DND-41 (cell line): ENCODE measurements at regions not wholly inside any gene's neighbourhood (a gene's known extent, or its start where the extent isn't known, plus 50 kb on each side); places are given as distances from the start of the nearest gene placed in this dataset.
A peak's percentile ranks its signal among the peaks of the same experiment; 100 is the strongest.
"Not testable (repeated sequence)": the region's sequence is repeated elsewhere in the genome, so short reads cannot be mapped to it uniquely, and the experiment has no call there.

Experiments used
- ATAC-seq: fragments of 200-7000 bp; cut with Tn5 transposase; 3 replicates; pipeline ENCODE4 v1.9.1; 2021; ENCODE audit warnings: low read depth; ENCODE audit not compliant: insufficient read depth
- DNase-seq: peaks from one replicate; pipeline ENCODE4 v3.0.0-alpha.2; 2020
- H2AFZ ChIP-seq: 2 replicates; pipeline ENCODE4 v1.6.0; 2012; ENCODE audit warnings: low read depth, low read length
- H3K27ac ChIP-seq: 2 replicates; pipeline ENCODE4 v1.5.1; 2012; ENCODE audit warnings: low read length, inconsistent platforms
- H3K27me3 ChIP-seq: fragments of 200-600 bp; sonication (generic); 2 replicates; pipeline ENCODE4 v1.6.0; 2012; ENCODE audit warnings: low read length, mild to moderate bottlenecking, inconsistent platforms; ENCODE audit not compliant: insufficient read depth, poor library complexity
- H3K36me3 ChIP-seq: 2 replicates; pipeline ENCODE4 v1.5.1; 2012; ENCODE audit warnings: low read length, inconsistent platforms; ENCODE audit not compliant: insufficient read depth
- H3K4me1 ChIP-seq: 2 replicates; pipeline ENCODE4 v1.5.1; 2012; ENCODE audit warnings: mild to moderate bottlenecking, low read length; ENCODE audit not compliant: insufficient read depth
- H3K4me2 ChIP-seq: 2 replicates; pipeline ENCODE4 v1.6.0; 2012; ENCODE audit warnings: mild to moderate bottlenecking, moderate library complexity, low read length, inconsistent platforms; ENCODE audit not compliant: insufficient read depth
- H3K4me3 ChIP-seq, 2 experiments: fragments of 200-600 bp in 1 of 2; shearing (Covaris generic) in 1 of 2; 2 replicates each; pipeline ENCODE4 v1.5.1; 2012 to 2016; ENCODE audit warnings: inconsistent platforms in 2 of 2, low read length in 2 of 2, mild to moderate bottlenecking in 2 of 2, low read depth in 1 of 2, moderate library complexity in 1 of 2
- H3K79me2 ChIP-seq: 2 replicates; pipeline ENCODE4 v1.6.0; 2012; ENCODE audit warnings: low read length, inconsistent platforms; ENCODE audit not compliant: insufficient read depth
- H3K9ac ChIP-seq: 2 replicates; pipeline ENCODE4 v1.6.0; 2012; ENCODE audit warnings: low read depth, mild to moderate bottlenecking, inconsistent platforms, low read length, moderate library complexity
- H3K9me3 ChIP-seq: 2 replicates; pipeline ENCODE4 v1.5.1; 2012; ENCODE audit warnings: low read length, moderate library complexity, mild to moderate bottlenecking, inconsistent platforms; ENCODE audit not compliant: insufficient read depth, severe bottlenecking
- H4K20me1 ChIP-seq: 2 replicates; pipeline ENCODE4 v1.6.0; 2012; ENCODE audit warnings: low read length; ENCODE audit not compliant: insufficient read depth
- CTCF ChIP-seq: IDR thresholded peaks from 2 replicates; pipeline ENCODE4 v1.5.1; 2012; ENCODE audit warnings: borderline replicate concordance, low read length, moderate library complexity, mild to moderate bottlenecking; ENCODE audit not compliant: poor library complexity, severe bottlenecking; ENCODE audit errors: extremely low read depth
- EZH2 ChIP-seq: IDR thresholded peaks from 3 replicates; pipeline ENCODE4 v1.6.1; 2012; ENCODE audit warnings: borderline replicate concordance, low read depth, mild to moderate bottlenecking, moderate library complexity, low read length, inconsistent platforms; ENCODE audit not compliant: severe bottlenecking

GRCh38 chr9:113738893-113739604, 137.1 kb upstream of the ZNF618 start:
- Histone ChIP-seq H3K9ac (no peak overlapping the region), H3K27ac (no peak overlapping the region), H4K20me1 (no peaks in the 10 kb centered on the region), H3K4me3 (no peak overlapping the region), H3K36me3 (no peaks in the 10 kb centered on the region), H3K79me2 (no peaks in the 10 kb centered on the region), H2AFZ (no peak overlapping the region), H3K4me1 (no peaks in the 10 kb centered on the region), H3K9me3 (no peaks in the 10 kb centered on the region), H3K4me2 (no peak overlapping the region), H3K27me3 (no peaks in the 10 kb centered on the region)
- ATAC-seq (0 out of 3 replicates have a peak, but pooled peaks have one; percentile 33), DNase-seq (no peak)
- no peak for TF ChIP-seq CTCF
- TF ChIP-seq EZH2, result no peak

- H4K20me1 ChIP-seq, H3K9me3 ChIP-seq, H3K4me2 ChIP-seq, H3K79me2 ChIP-seq, ATAC-seq, H3K9ac ChIP-seq, H2AFZ ChIP-seq, DNase-seq, H3K4me3 ChIP-seq, H3K27ac ChIP-seq, H3K27me3 ChIP-seq, H3K36me3 ChIP-seq, H3K4me1 ChIP-seq: not testable (repeated sequence)
These were observed 136.3 kb upstream of the ZNF618 start for GRCh38 chr9:113739605-113740507.

- not testable (repeated sequence) for H3K4me2 ChIP-seq, H3K27me3 ChIP-seq, H3K4me3 ChIP-seq, H2AFZ ChIP-seq, H3K9ac ChIP-seq, DNase-seq, H3K36me3 ChIP-seq, H3K27ac ChIP-seq, H3K79me2 ChIP-seq, H4K20me1 ChIP-seq, H3K9me3 ChIP-seq, H3K4me1 ChIP-seq, ATAC-seq
These were observed 135.3 kb upstream of the ZNF618 start for GRCh38 chr9:113740508-113741500.

GRCh38 chr9:113741886-113742854, 133.9 kb upstream of the ZNF618 start:
- H4K20me1 ChIP-seq, result no peaks in the 10 kb centered on the region
- no peak overlapping the region for H3K27ac ChIP-seq
- peaks cover 4% of the 10 kb centered on the region for H3K27me3 ChIP-seq
- no peak for ATAC-seq
- no peaks in the 10 kb centered on the region for H3K9me3 ChIP-seq
- H3K4me1 ChIP-seq, result no peaks in the 10 kb centered on the region
- H3K36me3 ChIP-seq, result no peaks in the 10 kb centered on the region
- H2AFZ ChIP-seq, result no peak overlapping the region
- no peak for DNase-seq
- no peaks in the 10 kb centered on the region for H3K79me2 ChIP-seq
- no peak overlapping the region for H3K9ac ChIP-seq
- no peak for TF ChIP-seq CTCF
- TF ChIP-seq EZH2, result no peak
- H3K4me3 ChIP-seq, result no peak overlapping the region
- H3K4me2 ChIP-seq, result no peak overlapping the region
